VCaP (cell line): ENCODE measurements at regions not wholly inside any gene's neighbourhood (a gene's known extent, or its start where the extent isn't known, plus 50 kb on each side); places are given as distances from the start of the nearest gene placed in this dataset.

Experiments
- H3K27ac ChIP-seq: fragments of 450-650 bp; 2 replicates; pipeline ENCODE4 v1.5.1; 2017
- CTCF ChIP-seq: fragments of 450-650 bp; conservative IDR thresholded peaks from 2 replicates; pipeline ENCODE4 v1.5.1; 2017; ENCODE audit warnings: mild to moderate bottlenecking, moderate library complexity

- H3K27ac ChIP-seq: no peak overlapping the region
- TF ChIP-seq CTCF: no peak
These were observed 184.4 kb upstream of the CDH11 start for GRCh38 chr16:65306300-65306699.

GRCh38 chr16:65305266-65305959, 183.6 kb upstream of the CDH11 start:
- no peak for TF ChIP-seq CTCF
- H3K27ac ChIP-seq: no peak overlapping the region

GRCh38 chr16:65301029-65301428, 179.2 kb upstream of the CDH11 start:
- no peak for TF ChIP-seq CTCF
- no peak overlapping the region for H3K27ac ChIP-seq

GRCh38 chr16:65297453-65297852, 175.6 kb upstream of the CDH11 start:
- H3K27ac ChIP-seq: no peak overlapping the region
- TF ChIP-seq CTCF: no peak

- no peak overlapping the region for H3K27ac ChIP-seq
- TF ChIP-seq CTCF: no peak
These were observed 173.7 kb upstream of the CDH11 start for GRCh38 chr16:65295527-65295926.

GRCh38 chr16:65294708-65295107, 172.8 kb upstream of the CDH11 start:
- H3K27ac ChIP-seq: no peak overlapping the region
- no peak for TF ChIP-seq CTCF

- TF ChIP-seq CTCF: no peak
- no peak overlapping the region for H3K27ac ChIP-seq
These were observed 172.3 kb upstream of the CDH11 start for GRCh38 chr16:65294165-65294564.
